Uterus (tissue), 3 donors: ENCODE measurements at regions not wholly inside any gene's neighbourhood (a gene's known extent, or its start where the extent isn't known, plus 50 kb on each side); places are given as distances from the start of the nearest gene placed in this dataset.

Experiments
- DNase-seq, 2 donors: peaks; one replicate each; pipeline ENCODE4 v3.0.0-alpha.2; 2019 to 2020
- H3K27ac ChIP-seq, 2 donors: fragments of 200-600 bp; sonication (generic); 1 replicate in 1 of 2; 2 replicates in 1 of 2; pipeline ENCODE4 v1.5.1; 2016 to 2018
- H3K27me3 ChIP-seq, 2 donors: fragments of 200-600 bp; sonication (generic); one replicate each; pipeline ENCODE4 v1.5.1; 2018 to 2019; ENCODE audit warnings: control low read depth in 1 of 2
- H3K36me3 ChIP-seq, 2 donors: fragments of 200-600 bp; sonication (generic); one replicate each; pipeline ENCODE4 v1.5.1; 2019; ENCODE audit warnings: control low read depth in 1 of 2
- H3K4me1 ChIP-seq, 2 donors: fragments of 200-600 bp; sonication (generic); one replicate each; pipeline ENCODE4 v1.5.1; 2018 to 2019; ENCODE audit warnings: control low read depth in 1 of 2
- H3K4me3 ChIP-seq, 2 donors: fragments of 200-600 bp; sonication (generic); 1 replicate in 1 of 2; 2 replicates in 1 of 2; pipeline ENCODE4 v1.5.1; 2018 to 2019; ENCODE audit warnings: mild to moderate bottlenecking in 1 of 2
- H3K9me3 ChIP-seq, 2 donors: fragments of 200-600 bp; sonication (generic); one replicate each; pipeline ENCODE4 v1.5.1; 2019; ENCODE audit warnings: control low read depth in 1 of 2
- CTCF ChIP-seq, 4 experiments: fragments of 200-600 bp in 2 of 4; fragments of 450-650 bp in 2 of 4; sonication (generic) in 2 of 4; IDR thresholded peaks; one replicate each; pipeline ENCODE4 v1.5.1; 2016 to 2019; ENCODE audit warnings: antibody characterized with exemption in 4 of 4, mild to moderate bottlenecking in 2 of 4, moderate library complexity in 1 of 4
- POLR2A ChIP-seq, 2 donors: fragments of 450-650 bp; IDR thresholded peaks; one replicate each; pipeline ENCODE4 v1.6.1; 2016; ENCODE audit warnings: antibody characterized with exemption in 2 of 2, mild to moderate bottlenecking in 1 of 2, moderate library complexity in 1 of 2
- intact Hi-C: fragments of 100-400 bp; cut with DNase I; formaldehyde crosslinking; loops from one replicate; pipeline ENCODE4 v1.15.1; 2023; ENCODE audit warnings: low total_unique reads
- donor health status: DM: yes; HTN: yes; CAD: no.

DNA sequence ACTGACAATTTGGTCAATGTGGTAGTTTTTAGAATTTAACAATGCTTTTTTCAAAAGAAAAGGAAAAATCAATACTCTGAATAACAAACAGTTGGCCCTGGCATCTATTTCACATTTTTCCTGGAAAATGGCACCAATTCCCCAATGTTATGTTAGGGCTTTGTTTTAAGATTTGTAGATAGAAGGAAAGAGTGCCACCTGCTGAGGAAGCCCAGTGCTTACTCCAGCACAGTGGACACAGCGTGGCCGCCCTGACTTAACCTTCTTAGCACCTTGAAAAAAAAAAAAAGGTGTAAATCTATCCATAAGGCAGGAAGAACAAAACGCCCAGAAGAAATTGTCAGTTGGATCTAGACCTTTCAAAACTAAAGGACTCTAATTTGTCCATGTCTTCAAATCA is 110.7 kb upstream of the CNTN4 start:
- intact Hi-C loops, result no loop called here
- DNase-seq, result no peak
- H3K4me3 ChIP-seq, result no peak overlapping the region
- H3K27me3 ChIP-seq, result no peaks in the 10 kb centered on the region
- H3K27ac ChIP-seq, result no peak overlapping the region
- H3K9me3 ChIP-seq, result no peaks in the 10 kb centered on the region
- no peaks in the 10 kb centered on the region for H3K4me1 ChIP-seq
- H3K36me3 ChIP-seq, result no peaks in the 10 kb centered on the region
- no peak for TF ChIP-seq POLR2A (IDR thresholded peaks at IDR 0.05)
- TF ChIP-seq CTCF (IDR thresholded peaks at IDR 0.05), result no peak

DNA sequence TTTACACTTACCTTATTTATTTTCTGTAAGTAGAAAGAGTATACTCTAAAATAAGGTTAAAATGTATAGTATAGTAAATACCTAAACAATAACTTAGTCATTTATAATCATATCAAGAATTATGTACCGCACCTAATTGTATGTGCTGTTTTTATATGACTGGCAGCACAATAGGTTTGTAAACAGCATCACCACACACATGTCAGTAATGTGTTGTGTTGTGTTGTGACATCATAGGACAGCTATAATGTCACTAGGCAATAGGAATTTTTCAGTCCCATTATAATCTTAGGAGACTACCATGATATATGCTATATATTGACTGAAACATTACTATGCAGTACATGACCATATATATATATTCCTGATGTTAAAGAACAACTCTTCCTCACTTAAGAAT is 99.9 kb upstream of the CNTN4 start:
- H3K27ac ChIP-seq, result no peak overlapping the region
- no peaks in the 10 kb centered on the region for H3K9me3 ChIP-seq
- no peaks in the 10 kb centered on the region for H3K4me1 ChIP-seq
- no peak overlapping the region for H3K4me3 ChIP-seq
- intact Hi-C loops, result no loop called here
- H3K36me3 ChIP-seq, result no peaks in the 10 kb centered on the region
- no peak for TF ChIP-seq CTCF (IDR thresholded peaks at IDR 0.05)
- TF ChIP-seq POLR2A (IDR thresholded peaks at IDR 0.05), result no peak
- no peaks in the 10 kb centered on the region for H3K27me3 ChIP-seq
- DNase-seq, result no peak

GRCh38 chr3:2001306-2002108 is 97.2 kb upstream of the CNTN4 start:
- Histone ChIP-seq H3K27ac (no peak overlapping the region), H3K4me3 (no peak overlapping the region), H3K27me3 (no peaks in the 10 kb centered on the region), H3K36me3 (no peaks in the 10 kb centered on the region), H3K9me3 (no peaks in the 10 kb centered on the region), H3K4me1 (no peaks in the 10 kb centered on the region)
- no peak for DNase-seq
- TF ChIP-seq CTCF (IDR thresholded peaks at IDR 0.05) (no peak), POLR2A (IDR thresholded peaks at IDR 0.05) (no peak)
- intact Hi-C loops, result no loop called here

DNA sequence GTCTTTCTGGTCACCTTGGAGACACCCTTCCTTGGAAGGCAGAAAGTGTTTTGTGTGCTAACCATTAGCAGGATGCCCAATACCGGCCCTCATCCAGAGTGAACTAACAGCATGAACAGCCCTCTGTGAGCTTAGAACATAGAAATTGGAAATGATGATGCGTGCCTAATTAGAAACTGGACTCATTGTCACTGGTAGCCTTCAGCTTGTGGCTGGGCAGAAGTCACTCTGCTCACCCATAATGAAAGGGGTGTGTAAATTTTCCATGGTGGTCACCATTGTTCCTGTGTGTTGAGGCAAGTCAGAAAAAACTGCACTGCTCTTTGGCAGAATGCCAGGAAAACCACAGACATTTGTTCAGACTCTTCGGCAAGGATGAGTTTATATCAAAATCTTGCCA is 74.7 kb upstream of the CNTN4 start:
- Histone ChIP-seq H3K27ac (no peak overlapping the region), H3K27me3 (no peaks in the 10 kb centered on the region), H3K4me1 (no peaks in the 10 kb centered on the region), H3K36me3 (no peaks in the 10 kb centered on the region), H3K4me3 (no peak overlapping the region), H3K9me3 (no peaks in the 10 kb centered on the region)
- intact Hi-C loops, result no loop called here
- TF ChIP-seq CTCF (IDR thresholded peaks at IDR 0.05), result no peak
- TF ChIP-seq POLR2A (IDR thresholded peaks at IDR 0.05), result no peak
- DNase-seq, result no peak

- TF ChIP-seq CTCF (IDR thresholded peaks at IDR 0.05) (no peak), POLR2A (IDR thresholded peaks at IDR 0.05) (no peak)
- Histone ChIP-seq H3K27ac (no peak overlapping the region), H3K36me3 (no peaks in the 10 kb centered on the region), H3K4me3 (no peak overlapping the region), H3K27me3 (no peaks in the 10 kb centered on the region), H3K4me1 (no peaks in the 10 kb centered on the region), H3K9me3 (no peaks in the 10 kb centered on the region)
- intact Hi-C loops, result no loop called here
- DNase-seq, result no peak
These were observed 74.0 kb upstream of the CNTN4 start for GRCh38 chr3:2024713-2025112.
